ENCODE measurements at regions not wholly inside any gene's neighbourhood (a gene's known extent, or its start where the extent isn't known, plus 50 kb on each side); places are given as distances from the start of the nearest gene placed in this dataset.

DNA sequence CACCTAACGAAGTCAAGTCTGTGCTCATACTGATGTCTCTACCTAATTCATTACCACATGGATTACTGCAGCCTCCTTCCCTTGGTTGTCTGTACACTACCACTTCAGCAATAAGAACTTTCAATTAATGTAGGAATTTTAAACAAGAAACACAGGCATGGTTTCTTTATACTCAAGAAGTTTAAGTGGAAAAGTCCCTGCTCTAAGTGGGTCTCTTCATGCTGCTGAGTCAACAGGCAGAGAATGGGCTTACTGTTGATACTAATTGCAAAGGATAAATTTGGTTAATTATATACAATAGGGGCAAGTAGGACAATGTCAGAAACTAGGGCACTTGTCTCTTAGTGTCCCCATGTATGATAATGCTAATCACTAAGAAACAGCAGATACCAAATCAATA lies 392.6 kb downstream of the DSEL start:
- no peaks in the 10 kb centered on the region for H3K4me1 ChIP-seq (ENCODE audit: control insufficient read depth in 4 of 4, insufficient read depth in 4 of 4, low read length in 3 of 4)
- no peak overlapping the region for H3K27ac ChIP-seq (ENCODE audit: low read depth in 1 of 2, low read length in 2 of 2)
- no peak overlapping the region for H3K4me3 ChIP-seq (ENCODE audit: low read depth in 1 of 3, low read length in 3 of 3)
- no peaks in the 10 kb centered on the region for H3K27me3 ChIP-seq (ENCODE audit: control insufficient read depth in 4 of 4, insufficient read depth in 4 of 4, low read length in 3 of 4)
- no peaks in the 10 kb centered on the region for H3K9me3 ChIP-seq (ENCODE audit: control insufficient read depth in 4 of 4, low read length in 3 of 4)
- 92% methylated on average over 1 of the region's 1 CpG for WGBS
- H3K9ac ChIP-seq (ENCODE audit: low read depth in 1 of 2, low read length in 2 of 2): no peak overlapping the region
- TF ChIP-seq FOXA2 (IDR thresholded peaks at IDR 0.05) (no peak), EGR1 (IDR thresholded peaks at IDR 0.05; ENCODE audit: low read depth in 2 of 2) (no peak), SP1 (IDR thresholded peaks at IDR 0.05) (no peak), JUND (IDR thresholded peaks at IDR 0.05) (no peak), TAF1 (conservative IDR thresholded peaks at IDR 0.05) (no peak), HNF4G (IDR thresholded peaks at IDR 0.05) (no peak), FOXA1 (IDR thresholded peaks at IDR 0.05) (no peak), RAD21 (IDR thresholded peaks at IDR 0.05) (no peak), HNF4A (conservative IDR thresholded peaks at IDR 0.05) (no peak)
- TF ChIP-seq, protein P1, sequence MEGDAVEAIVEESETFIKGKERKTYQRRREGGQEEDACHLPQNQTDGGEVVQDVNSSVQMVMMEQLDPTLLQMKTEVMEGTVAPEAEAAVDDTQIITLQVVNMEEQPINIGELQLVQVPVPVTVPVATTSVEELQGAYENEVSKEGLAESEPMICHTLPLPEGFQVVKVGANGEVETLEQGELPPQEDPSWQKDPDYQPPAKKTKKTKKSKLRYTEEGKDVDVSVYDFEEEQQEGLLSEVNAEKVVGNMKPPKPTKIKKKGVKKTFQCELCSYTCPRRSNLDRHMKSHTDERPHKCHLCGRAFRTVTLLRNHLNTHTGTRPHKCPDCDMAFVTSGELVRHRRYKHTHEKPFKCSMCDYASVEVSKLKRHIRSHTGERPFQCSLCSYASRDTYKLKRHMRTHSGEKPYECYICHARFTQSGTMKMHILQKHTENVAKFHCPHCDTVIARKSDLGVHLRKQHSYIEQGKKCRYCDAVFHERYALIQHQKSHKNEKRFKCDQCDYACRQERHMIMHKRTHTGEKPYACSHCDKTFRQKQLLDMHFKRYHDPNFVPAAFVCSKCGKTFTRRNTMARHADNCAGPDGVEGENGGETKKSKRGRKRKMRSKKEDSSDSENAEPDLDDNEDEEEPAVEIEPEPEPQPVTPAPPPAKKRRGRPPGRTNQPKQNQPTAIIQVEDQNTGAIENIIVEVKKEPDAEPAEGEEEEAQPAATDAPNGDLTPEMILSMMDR (IDR thresholded peaks at IDR 0.05; ENCODE audit: low read depth, low read length, missing input control): no peak
- TF ChIP-seq, protein P2, sequence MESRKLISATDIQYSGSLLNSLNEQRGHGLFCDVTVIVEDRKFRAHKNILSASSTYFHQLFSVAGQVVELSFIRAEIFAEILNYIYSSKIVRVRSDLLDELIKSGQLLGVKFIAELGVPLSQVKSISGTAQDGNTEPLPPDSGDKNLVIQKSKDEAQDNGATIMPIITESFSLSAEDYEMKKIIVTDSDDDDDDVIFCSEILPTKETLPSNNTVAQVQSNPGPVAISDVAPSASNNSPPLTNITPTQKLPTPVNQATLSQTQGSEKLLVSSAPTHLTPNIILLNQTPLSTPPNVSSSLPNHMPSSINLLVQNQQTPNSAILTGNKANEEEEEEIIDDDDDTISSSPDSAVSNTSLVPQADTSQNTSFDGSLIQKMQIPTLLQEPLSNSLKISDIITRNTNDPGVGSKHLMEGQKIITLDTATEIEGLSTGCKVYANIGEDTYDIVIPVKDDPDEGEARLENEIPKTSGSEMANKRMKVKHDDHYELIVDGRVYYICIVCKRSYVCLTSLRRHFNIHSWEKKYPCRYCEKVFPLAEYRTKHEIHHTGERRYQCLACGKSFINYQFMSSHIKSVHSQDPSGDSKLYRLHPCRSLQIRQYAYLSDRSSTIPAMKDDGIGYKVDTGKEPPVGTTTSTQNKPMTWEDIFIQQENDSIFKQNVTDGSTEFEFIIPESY (IDR thresholded peaks at IDR 0.05): no peak
- TF ChIP-seq, protein P3, sequence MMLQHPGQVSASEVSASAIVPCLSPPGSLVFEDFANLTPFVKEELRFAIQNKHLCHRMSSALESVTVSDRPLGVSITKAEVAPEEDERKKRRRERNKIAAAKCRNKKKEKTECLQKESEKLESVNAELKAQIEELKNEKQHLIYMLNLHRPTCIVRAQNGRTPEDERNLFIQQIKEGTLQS (IDR thresholded peaks at IDR 0.05): no peak
- DNase-seq (ENCODE audit: low spot score): no peak
- no peaks in the 10 kb centered on the region for H3K36me3 ChIP-seq (ENCODE audit: control insufficient read depth in 4 of 4, insufficient read depth in 3 of 4, low read depth in 1 of 4, low read length in 3 of 4)

DNA sequence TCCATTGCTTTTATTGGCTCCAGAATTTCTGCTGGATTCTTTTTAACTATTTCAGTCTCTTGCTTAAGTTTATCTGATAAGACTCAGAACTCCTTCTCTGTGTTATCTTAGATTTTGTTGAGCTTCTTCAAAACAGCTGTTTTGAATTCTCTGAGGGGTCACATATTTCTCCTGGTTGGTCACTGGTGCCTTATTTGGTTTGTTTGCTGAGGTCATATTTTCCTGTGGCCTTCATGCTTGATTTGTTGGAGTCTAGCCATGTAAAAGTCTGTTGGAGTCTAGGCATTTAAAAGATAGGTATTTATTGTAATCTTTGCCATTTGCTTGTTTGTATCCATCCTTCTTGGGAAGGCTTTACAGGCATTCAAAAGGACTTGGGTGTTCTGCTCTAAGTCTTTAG lies 398.7 kb downstream of the DSEL start:
- H3K4me1 ChIP-seq (ENCODE audit: control insufficient read depth in 4 of 4, insufficient read depth in 4 of 4, low read length in 3 of 4): no peaks in the 10 kb centered on the region
- no peaks in the 10 kb centered on the region for H3K9me3 ChIP-seq (ENCODE audit: control insufficient read depth in 4 of 4, low read length in 3 of 4)
- H3K4me3 ChIP-seq (ENCODE audit: low read depth in 1 of 3, low read length in 3 of 3): no peak overlapping the region
- DNase-seq (ENCODE audit: low spot score): no peak
- no peaks in the 10 kb centered on the region for H3K27me3 ChIP-seq (ENCODE audit: control insufficient read depth in 4 of 4, insufficient read depth in 4 of 4, low read length in 3 of 4)
- no peak overlapping the region for H3K27ac ChIP-seq (ENCODE audit: low read depth in 1 of 2, low read length in 2 of 2)
- no peak for TF ChIP-seq EGR1 (IDR thresholded peaks at IDR 0.05; ENCODE audit: low read depth in 2 of 2)
- no peak for TF ChIP-seq NR2F2 (IDR thresholded peaks at IDR 0.05)
- TF ChIP-seq, protein P1 (IDR thresholded peaks at IDR 0.05; ENCODE audit: low read depth, low read length, missing input control): no peak
- TF ChIP-seq, protein P3 (IDR thresholded peaks at IDR 0.05): no peak
- TF ChIP-seq, protein P4, sequence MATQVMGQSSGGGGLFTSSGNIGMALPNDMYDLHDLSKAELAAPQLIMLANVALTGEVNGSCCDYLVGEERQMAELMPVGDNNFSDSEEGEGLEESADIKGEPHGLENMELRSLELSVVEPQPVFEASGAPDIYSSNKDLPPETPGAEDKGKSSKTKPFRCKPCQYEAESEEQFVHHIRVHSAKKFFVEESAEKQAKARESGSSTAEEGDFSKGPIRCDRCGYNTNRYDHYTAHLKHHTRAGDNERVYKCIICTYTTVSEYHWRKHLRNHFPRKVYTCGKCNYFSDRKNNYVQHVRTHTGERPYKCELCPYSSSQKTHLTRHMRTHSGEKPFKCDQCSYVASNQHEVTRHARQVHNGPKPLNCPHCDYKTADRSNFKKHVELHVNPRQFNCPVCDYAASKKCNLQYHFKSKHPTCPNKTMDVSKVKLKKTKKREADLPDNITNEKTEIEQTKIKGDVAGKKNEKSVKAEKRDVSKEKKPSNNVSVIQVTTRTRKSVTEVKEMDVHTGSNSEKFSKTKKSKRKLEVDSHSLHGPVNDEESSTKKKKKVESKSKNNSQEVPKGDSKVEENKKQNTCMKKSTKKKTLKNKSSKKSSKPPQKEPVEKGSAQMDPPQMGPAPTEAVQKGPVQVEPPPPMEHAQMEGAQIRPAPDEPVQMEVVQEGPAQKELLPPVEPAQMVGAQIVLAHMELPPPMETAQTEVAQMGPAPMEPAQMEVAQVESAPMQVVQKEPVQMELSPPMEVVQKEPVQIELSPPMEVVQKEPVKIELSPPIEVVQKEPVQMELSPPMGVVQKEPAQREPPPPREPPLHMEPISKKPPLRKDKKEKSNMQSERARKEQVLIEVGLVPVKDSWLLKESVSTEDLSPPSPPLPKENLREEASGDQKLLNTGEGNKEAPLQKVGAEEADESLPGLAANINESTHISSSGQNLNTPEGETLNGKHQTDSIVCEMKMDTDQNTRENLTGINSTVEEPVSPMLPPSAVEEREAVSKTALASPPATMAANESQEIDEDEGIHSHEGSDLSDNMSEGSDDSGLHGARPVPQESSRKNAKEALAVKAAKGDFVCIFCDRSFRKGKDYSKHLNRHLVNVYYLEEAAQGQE (IDR thresholded peaks at IDR 0.05): no peak
- no peak for TF ChIP-seq HNF4G (IDR thresholded peaks at IDR 0.05)
- TF ChIP-seq FOXA1 (IDR thresholded peaks at IDR 0.05): no peak
- TF ChIP-seq JUND (IDR thresholded peaks at IDR 0.05): no peak
- TF ChIP-seq, protein P2 (IDR thresholded peaks at IDR 0.05): no peak
- TF ChIP-seq GABPA (IDR thresholded peaks at IDR 0.05 in 1 of 2, conservative IDR thresholded peaks at IDR 0.05 in 1 of 2): no peak
- TF ChIP-seq, protein P5, sequence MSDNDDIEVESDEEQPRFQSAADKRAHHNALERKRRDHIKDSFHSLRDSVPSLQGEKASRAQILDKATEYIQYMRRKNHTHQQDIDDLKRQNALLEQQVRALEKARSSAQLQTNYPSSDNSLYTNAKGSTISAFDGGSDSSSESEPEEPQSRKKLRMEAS (IDR thresholded peaks at IDR 0.05): no peak
- no peak for TF ChIP-seq TAF1 (conservative IDR thresholded peaks at IDR 0.05)
- TF ChIP-seq RAD21 (IDR thresholded peaks at IDR 0.05): no peak
- no peak for TF ChIP-seq SP1 (IDR thresholded peaks at IDR 0.05)
- no peaks in the 10 kb centered on the region for H3K36me3 ChIP-seq (ENCODE audit: control insufficient read depth in 4 of 4, insufficient read depth in 3 of 4, low read depth in 1 of 4, low read length in 3 of 4)
- no peak overlapping the region for H3K9ac ChIP-seq (ENCODE audit: low read depth in 1 of 2, low read length in 2 of 2)

All from liver (tissue), 8 donors.